22Rv1 (cell line): ENCODE measurements at regions not wholly inside any gene's neighbourhood (a gene's known extent, or its start where the extent isn't known, plus 50 kb on each side); places are given as distances from the start of the nearest gene placed in this dataset.

Experiments used
- ZFX ChIP-seq: fragments of 450-650 bp; IDR thresholded peaks from 2 replicates; pipeline ENCODE4 v1.6.1; 2017; ENCODE audit warnings: antibody characterized with exemption, borderline replicate concordance
- TF ChIP-seq, protein P1 (sequence below): fragments of 450-650 bp; IDR thresholded peaks from 2 replicates; pipeline ENCODE4 v1.5.1; 2017; ENCODE audit warnings: mild to moderate bottlenecking

DNA sequence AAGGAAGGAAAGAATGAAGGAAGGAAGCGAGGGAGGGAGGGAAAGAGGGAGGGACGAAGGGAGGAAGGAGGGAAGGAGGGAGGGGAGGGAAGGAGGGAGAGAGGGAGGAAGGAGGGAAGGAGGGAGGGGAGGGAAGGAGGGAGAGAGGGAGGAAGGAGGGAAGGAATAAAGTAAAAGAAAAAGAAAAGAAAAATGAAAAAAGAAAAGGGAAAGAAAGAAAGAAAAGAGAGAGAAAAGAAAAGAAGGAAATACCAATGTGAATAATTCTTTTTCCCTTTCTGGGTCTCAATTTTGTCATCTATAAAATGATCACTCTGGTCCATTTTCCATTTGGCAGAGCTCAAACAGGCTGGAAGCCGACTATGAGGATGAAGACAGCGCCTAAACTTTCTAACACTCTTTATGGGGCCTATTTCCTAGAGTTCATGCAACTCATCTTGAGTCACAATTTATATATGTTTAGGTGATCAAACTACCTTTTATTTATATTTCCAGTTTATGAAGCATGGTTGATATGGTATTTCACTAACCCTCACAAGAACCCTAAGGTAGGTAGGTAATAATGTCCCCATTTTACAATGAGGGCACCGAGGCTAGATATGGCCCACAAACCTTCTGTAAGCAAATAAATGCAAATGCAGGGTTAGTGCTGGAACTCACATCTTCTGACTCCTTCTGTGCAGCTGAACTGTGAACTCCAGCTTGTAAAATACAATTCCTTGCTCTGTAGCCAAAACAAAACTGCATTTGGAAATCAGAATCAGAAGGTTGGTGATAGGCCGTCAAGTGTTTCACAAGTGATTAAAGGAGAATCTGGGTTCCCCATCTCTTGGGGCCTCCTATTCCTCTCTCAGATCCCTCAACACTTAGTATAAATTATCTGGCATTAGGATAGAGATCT lies 434.3 kb downstream of the ETS1 start:
- TF ChIP-seq, protein P1, sequence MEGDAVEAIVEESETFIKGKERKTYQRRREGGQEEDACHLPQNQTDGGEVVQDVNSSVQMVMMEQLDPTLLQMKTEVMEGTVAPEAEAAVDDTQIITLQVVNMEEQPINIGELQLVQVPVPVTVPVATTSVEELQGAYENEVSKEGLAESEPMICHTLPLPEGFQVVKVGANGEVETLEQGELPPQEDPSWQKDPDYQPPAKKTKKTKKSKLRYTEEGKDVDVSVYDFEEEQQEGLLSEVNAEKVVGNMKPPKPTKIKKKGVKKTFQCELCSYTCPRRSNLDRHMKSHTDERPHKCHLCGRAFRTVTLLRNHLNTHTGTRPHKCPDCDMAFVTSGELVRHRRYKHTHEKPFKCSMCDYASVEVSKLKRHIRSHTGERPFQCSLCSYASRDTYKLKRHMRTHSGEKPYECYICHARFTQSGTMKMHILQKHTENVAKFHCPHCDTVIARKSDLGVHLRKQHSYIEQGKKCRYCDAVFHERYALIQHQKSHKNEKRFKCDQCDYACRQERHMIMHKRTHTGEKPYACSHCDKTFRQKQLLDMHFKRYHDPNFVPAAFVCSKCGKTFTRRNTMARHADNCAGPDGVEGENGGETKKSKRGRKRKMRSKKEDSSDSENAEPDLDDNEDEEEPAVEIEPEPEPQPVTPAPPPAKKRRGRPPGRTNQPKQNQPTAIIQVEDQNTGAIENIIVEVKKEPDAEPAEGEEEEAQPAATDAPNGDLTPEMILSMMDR: no peak
- no peak for TF ChIP-seq ZFX
